ENCODE measurements at regions not wholly inside any gene's neighbourhood (a gene's known extent, or its start where the extent isn't known, plus 50 kb on each side); places are given as distances from the start of the nearest gene placed in this dataset.

- no peak for DNase-seq
These were observed 261.2 kb downstream of the BMP7 start for GRCh38 chr20:57004951-57005933.

GRCh38 chr20:57006411-57007170, 259.9 kb downstream of the BMP7 start:
- no peak for DNase-seq

- DNase-seq = no peak
These were observed 259.3 kb downstream of the BMP7 start for GRCh38 chr20:57007171-57007540.

- DNase-seq = no peak
These were observed 258.2 kb downstream of the BMP7 start for GRCh38 chr20:57008217-57008616.

- DNase-seq = no peak
These were observed 257.1 kb downstream of the BMP7 start for GRCh38 chr20:57009355-57009754.

- DNase-seq = no peak
These were observed 256.7 kb downstream of the BMP7 start for GRCh38 chr20:57009775-57010174.

GRCh38 chr20:57012691-57013090, 253.8 kb downstream of the BMP7 start:
- no peak for DNase-seq

GRCh38 chr20:57013217-57013616, 253.2 kb downstream of the BMP7 start:
- DNase-seq = no peak

GRCh38 chr20:57013741-57014140, 252.7 kb downstream of the BMP7 start:
- DNase-seq = peak in 1 of 3 experiments; percentile 26

- DNase-seq = peak in 2 of 3 experiments; percentile 21 to 80
These were observed 246.1 kb downstream of the BMP7 start for GRCh38 chr20:57020364-57020763.

- DNase-seq = no peak
These were observed 244.1 kb downstream of the BMP7 start for GRCh38 chr20:57022306-57022705.

- DNase-seq = no peak
These were observed 243.4 kb downstream of the BMP7 start for GRCh38 chr20:57023007-57023406.

GRCh38 chr20:57023997-57024396, 242.4 kb downstream of the BMP7 start:
- DNase-seq = no peak

- DNase-seq = no peak
These were observed 241.6 kb downstream of the BMP7 start for GRCh38 chr20:57024849-57025248.

- no peak for DNase-seq
These were observed 241.2 kb downstream of the BMP7 start for GRCh38 chr20:57025261-57025660.

GRCh38 chr20:57025666-57026224, 240.7 kb downstream of the BMP7 start:
- no peak for DNase-seq

- no peak for DNase-seq
These were observed 238.7 kb downstream of the BMP7 start for GRCh38 chr20:57027777-57028176.

GRCh38 chr20:57030611-57031600, 235.5 kb downstream of the BMP7 start:
- no peak for DNase-seq

GRCh38 chr20:57031867-57032355, 234.5 kb downstream of the BMP7 start:
- DNase-seq = no peak

- no peak for DNase-seq
These were observed 233.6 kb downstream of the BMP7 start for GRCh38 chr20:57032847-57033246.

GRCh38 chr20:57034001-57034400, 232.4 kb downstream of the BMP7 start:
- no peak for DNase-seq

- DNase-seq = no peak
These were observed 228.8 kb downstream of the BMP7 start for GRCh38 chr20:57037689-57038088.
